ENCODE measurements at regions not wholly inside any gene's neighbourhood (a gene's known extent, or its start where the extent isn't known, plus 50 kb on each side); places are given as distances from the start of the nearest gene placed in this dataset.

DNA sequence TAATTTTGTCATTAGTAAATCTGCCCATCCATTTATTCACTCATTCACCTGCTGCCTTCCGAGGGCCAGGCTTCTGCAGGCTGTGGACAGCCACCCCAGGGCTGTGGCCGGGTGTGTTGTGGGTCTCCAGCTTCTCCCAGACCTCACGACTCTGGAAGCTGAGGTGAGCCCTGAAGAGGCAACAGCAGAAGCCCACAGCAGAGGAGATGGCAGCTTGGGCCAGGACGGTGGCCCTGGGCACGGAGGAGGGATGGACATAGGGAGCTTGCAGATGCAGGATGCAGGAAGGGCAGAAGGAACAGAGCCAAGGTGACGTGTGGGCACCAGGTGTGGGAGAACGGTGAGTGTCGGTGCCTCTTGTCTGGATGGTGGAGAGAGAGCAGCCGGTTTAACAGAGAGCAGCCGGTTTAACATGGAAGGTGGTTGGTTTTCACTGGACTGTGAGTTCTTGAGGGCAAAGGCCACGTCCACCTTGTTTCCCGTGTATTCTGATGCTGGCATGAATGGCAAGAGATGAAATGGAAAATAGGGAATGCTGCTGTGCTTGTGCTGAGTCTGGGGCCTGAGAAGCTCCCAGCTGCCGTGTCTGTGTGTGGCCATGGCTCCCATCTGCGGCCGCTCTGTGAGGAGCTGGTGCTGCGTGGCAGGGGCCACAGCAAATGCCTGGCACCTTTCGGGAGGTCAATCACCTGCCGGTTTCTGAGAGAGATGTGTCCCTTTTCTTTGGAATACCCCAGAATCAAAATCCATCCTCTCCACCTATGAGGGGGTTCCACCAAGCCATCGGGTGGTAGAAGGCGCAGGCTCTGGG, 669.9 kb downstream of the BRD1 start:
- TF ChIP-seq, protein P1, sequence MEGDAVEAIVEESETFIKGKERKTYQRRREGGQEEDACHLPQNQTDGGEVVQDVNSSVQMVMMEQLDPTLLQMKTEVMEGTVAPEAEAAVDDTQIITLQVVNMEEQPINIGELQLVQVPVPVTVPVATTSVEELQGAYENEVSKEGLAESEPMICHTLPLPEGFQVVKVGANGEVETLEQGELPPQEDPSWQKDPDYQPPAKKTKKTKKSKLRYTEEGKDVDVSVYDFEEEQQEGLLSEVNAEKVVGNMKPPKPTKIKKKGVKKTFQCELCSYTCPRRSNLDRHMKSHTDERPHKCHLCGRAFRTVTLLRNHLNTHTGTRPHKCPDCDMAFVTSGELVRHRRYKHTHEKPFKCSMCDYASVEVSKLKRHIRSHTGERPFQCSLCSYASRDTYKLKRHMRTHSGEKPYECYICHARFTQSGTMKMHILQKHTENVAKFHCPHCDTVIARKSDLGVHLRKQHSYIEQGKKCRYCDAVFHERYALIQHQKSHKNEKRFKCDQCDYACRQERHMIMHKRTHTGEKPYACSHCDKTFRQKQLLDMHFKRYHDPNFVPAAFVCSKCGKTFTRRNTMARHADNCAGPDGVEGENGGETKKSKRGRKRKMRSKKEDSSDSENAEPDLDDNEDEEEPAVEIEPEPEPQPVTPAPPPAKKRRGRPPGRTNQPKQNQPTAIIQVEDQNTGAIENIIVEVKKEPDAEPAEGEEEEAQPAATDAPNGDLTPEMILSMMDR (IDR thresholded peaks at IDR 0.05), result no peak
- no peak for TF ChIP-seq ZFX (IDR thresholded peaks at IDR 0.05; ENCODE audit: borderline replicate concordance)
